ENCODE measurements at regions not wholly inside any gene's neighbourhood (a gene's known extent, or its start where the extent isn't known, plus 50 kb on each side); places are given as distances from the start of the nearest gene placed in this dataset.

- Histone ChIP-seq H3K9ac (ENCODE audit: low read length) (no peak overlapping the region), H3K9me2 (ENCODE audit: insufficient read depth) (no peaks in the 10 kb centered on the region; the same call in 1 of the 2 replicates), H3K4me3 (replicated peaks in 1 of 2; ENCODE audit: low read depth in 1 of 2, low read length in 2 of 2) (no peak overlapping the region), H2AFZ (ENCODE audit: low read depth, low read length, poor library complexity, severe bottlenecking) (peak overlapping the region; percentile 35), H3K27ac (ENCODE audit: low read depth, low read length) (no peak overlapping the region), H3K4me2 (ENCODE audit: low read length) (no peak overlapping the region), H3K27me3 (ENCODE audit: insufficient read depth, low read length) (no peaks in the 10 kb centered on the region), H3K79me2 (ENCODE audit: insufficient read depth, low read length) (no peaks in the 10 kb centered on the region), H3K4me1 (ENCODE audit: control insufficient read depth in 1 of 2, insufficient read depth in 2 of 2, low read length in 2 of 2) (no peaks in the 10 kb centered on the region), H3K36me3 (ENCODE audit: control insufficient read depth in 1 of 2, insufficient read depth in 2 of 2, low read length in 2 of 2) (no peaks in the 10 kb centered on the region), H4K20me1 (ENCODE audit: insufficient read depth) (no peaks in the 10 kb centered on the region), H3K9me3 (ENCODE audit: control insufficient read depth in 1 of 2, insufficient read depth in 1 of 2, low read depth in 1 of 2, low read length in 2 of 2) (no peaks in the 10 kb centered on the region)
- ChIA-PET POLR2A (interaction anchor here (0.8 kb wide), 1 partner anchor 13 kb away, joined by 3 read pairs; no protein-coding TSS in a partner anchor), CTCF (no interaction called here), RAD21 (ENCODE audit: low non-redundant PET in 1 of 2, low total read pairs in 2 of 2, uncharacterized antibody in 2 of 2, unreplicated experiment in 2 of 2) (interaction anchor here in 1 of 2 experiments (0.6 kb wide), 1 partner anchor 181 kb away, joined by 6 read pairs; no protein-coding TSS in a partner anchor)
- ATAC-seq (no peak), DNase-seq (ENCODE audit: low read depth, low spot score) (no peak)
- no peak for TF ChIP-seq FOSL1 (IDR thresholded peaks at IDR 0.05; ENCODE audit: low read depth)
- TF ChIP-seq POLR2AphosphoS5 (IDR thresholded peaks at IDR 0.05; ENCODE audit: low read depth, low read length) = no peak
- no peak for TF ChIP-seq ZFX (IDR thresholded peaks at IDR 0.05)
- TF ChIP-seq SIN3A (IDR thresholded peaks at IDR 0.05; ENCODE audit: low read depth) = no peak
- TF ChIP-seq EZH2 (IDR thresholded peaks at IDR 0.05) = no peak
- TF ChIP-seq, protein P1, sequence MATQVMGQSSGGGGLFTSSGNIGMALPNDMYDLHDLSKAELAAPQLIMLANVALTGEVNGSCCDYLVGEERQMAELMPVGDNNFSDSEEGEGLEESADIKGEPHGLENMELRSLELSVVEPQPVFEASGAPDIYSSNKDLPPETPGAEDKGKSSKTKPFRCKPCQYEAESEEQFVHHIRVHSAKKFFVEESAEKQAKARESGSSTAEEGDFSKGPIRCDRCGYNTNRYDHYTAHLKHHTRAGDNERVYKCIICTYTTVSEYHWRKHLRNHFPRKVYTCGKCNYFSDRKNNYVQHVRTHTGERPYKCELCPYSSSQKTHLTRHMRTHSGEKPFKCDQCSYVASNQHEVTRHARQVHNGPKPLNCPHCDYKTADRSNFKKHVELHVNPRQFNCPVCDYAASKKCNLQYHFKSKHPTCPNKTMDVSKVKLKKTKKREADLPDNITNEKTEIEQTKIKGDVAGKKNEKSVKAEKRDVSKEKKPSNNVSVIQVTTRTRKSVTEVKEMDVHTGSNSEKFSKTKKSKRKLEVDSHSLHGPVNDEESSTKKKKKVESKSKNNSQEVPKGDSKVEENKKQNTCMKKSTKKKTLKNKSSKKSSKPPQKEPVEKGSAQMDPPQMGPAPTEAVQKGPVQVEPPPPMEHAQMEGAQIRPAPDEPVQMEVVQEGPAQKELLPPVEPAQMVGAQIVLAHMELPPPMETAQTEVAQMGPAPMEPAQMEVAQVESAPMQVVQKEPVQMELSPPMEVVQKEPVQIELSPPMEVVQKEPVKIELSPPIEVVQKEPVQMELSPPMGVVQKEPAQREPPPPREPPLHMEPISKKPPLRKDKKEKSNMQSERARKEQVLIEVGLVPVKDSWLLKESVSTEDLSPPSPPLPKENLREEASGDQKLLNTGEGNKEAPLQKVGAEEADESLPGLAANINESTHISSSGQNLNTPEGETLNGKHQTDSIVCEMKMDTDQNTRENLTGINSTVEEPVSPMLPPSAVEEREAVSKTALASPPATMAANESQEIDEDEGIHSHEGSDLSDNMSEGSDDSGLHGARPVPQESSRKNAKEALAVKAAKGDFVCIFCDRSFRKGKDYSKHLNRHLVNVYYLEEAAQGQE (IDR thresholded peaks at IDR 0.05; ENCODE audit: low read depth) = no peak
- BruUV-seq (replicated peaks) = no TSS peak
- intact Hi-C loops (cut with micrococcal nuclease) = no loop called here
Measured at GRCh38 chr6:155510879-155511278, 55.2 kb upstream of the NOX3 start.
